ENCODE measurements at regions not wholly inside any gene's neighbourhood (a gene's known extent, or its start where the extent isn't known, plus 50 kb on each side); places are given as distances from the start of the nearest gene placed in this dataset.

GRCh38 chr7:131196803-131197202 lies 130.9 kb upstream of the MKLN1 start:
- DNase-seq = no peak

- DNase-seq = no peak
Observed at GRCh38 chr7:131197920-131198615, 129.6 kb upstream of the MKLN1 start.

- no peak for DNase-seq
Observed at GRCh38 chr7:131202451-131202850, 125.2 kb upstream of the MKLN1 start.

- DNase-seq = no peak
Observed at GRCh38 chr7:131203291-131203976, 124.2 kb upstream of the MKLN1 start.

GRCh38 chr7:131208777-131209176 lies 118.9 kb upstream of the MKLN1 start:
- no peak for DNase-seq

- DNase-seq = no peak
Observed at GRCh38 chr7:131210618-131211017, 117.1 kb upstream of the MKLN1 start.

- no peak for DNase-seq
Observed at GRCh38 chr7:131211500-131211899, 116.2 kb upstream of the MKLN1 start.

- no peak for DNase-seq
Observed at GRCh38 chr7:131212114-131212513, 115.6 kb upstream of the MKLN1 start.

GRCh38 chr7:131218727-131219128 lies 108.9 kb upstream of the MKLN1 start:
- no peak for DNase-seq

- no peak for DNase-seq
Observed at GRCh38 chr7:131219312-131220041, 108.2 kb upstream of the MKLN1 start.

GRCh38 chr7:131221061-131221460 lies 106.6 kb upstream of the MKLN1 start:
- DNase-seq = no peak

GRCh38 chr7:131222171-131222570 lies 105.5 kb upstream of the MKLN1 start:
- DNase-seq = no peak

- DNase-seq = no peak
Observed at GRCh38 chr7:131223151-131223550, 104.5 kb upstream of the MKLN1 start.

- DNase-seq = no peak
Observed at GRCh38 chr7:131224996-131225395, 102.7 kb upstream of the MKLN1 start.

GRCh38 chr7:131225619-131226513 lies 101.8 kb upstream of the MKLN1 start:
- DNase-seq = no peak

- no peak for DNase-seq
Observed at GRCh38 chr7:131226514-131226865, 101.2 kb upstream of the MKLN1 start.

- DNase-seq = no peak
Observed at GRCh38 chr7:131231381-131232220, 96.1 kb upstream of the MKLN1 start.

- no peak for DNase-seq
Observed at GRCh38 chr7:131232768-131233167, 94.9 kb upstream of the MKLN1 start.

- no peak for DNase-seq
Observed at GRCh38 chr7:131233193-131233592, 94.5 kb upstream of the MKLN1 start.

- DNase-seq = no peak
Observed at GRCh38 chr7:131234719-131235488, 92.8 kb upstream of the MKLN1 start.

Data from NCI-H446 treated with DMSO at 0.1 percent for 48 hours (cell line).